K562 (cell line): ENCODE measurements at regions not wholly inside any gene's neighbourhood (a gene's known extent, or its start where the extent isn't known, plus 50 kb on each side); places are given as distances from the start of the nearest gene placed in this dataset.

Source experiments
- ATAC-seq: fragments of 200-7000 bp; cut with Tn5 transposase; 3 replicates; pipeline ENCODE4 v1.9.1; 2020; ENCODE audit warnings: moderate library complexity
- BruUV-seq: library from RNA; stranded (reverse); fragments of 400-500 nt; replicated peaks from 2 replicates; lab custom pipeline; 2021; lab: Mats Ljungman, UMichigan
- CTCF ChIA-PET: fragments of 300-600 bp; formaldehyde crosslinking; extraction: SDS; loops from one replicate; lab custom pipeline; 2021; ENCODE audit warnings: low intra/inter-chr PET ratio; lab: Yijun Ruan, JAX
- POLR2A ChIA-PET: fragments of 300-600, 350-650 bp; sonication (Branson Sonifier 250); formaldehyde crosslinking; extraction: SDS; loops from one replicate; lab custom pipeline; 2021; ENCODE audit warnings: antibody characterized with exemption, inconsistent platforms; lab: Yijun Ruan, JAX
- DNase-seq, 4 experiments: peaks; one replicate each; pipeline versions ENCODE4 v3.0.0 to v3.0.0-alpha.2; 2011 to 2018; ENCODE audit warnings: low spot score in 3 of 4, mixed read lengths in 3 of 4; ENCODE audit errors: extremely low read depth in 1 of 4
- FAIRE-seq: peaks from 2 replicates; lab custom pipeline; 2011; peaks lifted over from hg19 to GRCh38; lab: Jason Lieb, UNC
- H2AFZ ChIP-seq: 2 replicates; pipeline ENCODE4 v1.6.0; 2011; ENCODE audit warnings: low read depth, low read length, control low read depth, inconsistent platforms
- H3K27ac ChIP-seq: fragments of 200-600 bp; 3 replicates; pipeline ENCODE4 v1.8.0; 2011; ENCODE audit warnings: low read depth, mild to moderate bottlenecking, control low read depth, inconsistent platforms, low read length, moderate library complexity, mixed read lengths; ENCODE audit errors: extremely low read depth
- H3K27me3 ChIP-seq, 2 experiments: fragments of 300-600 bp in 1 of 2; 2 replicates in 1 of 2; 3 replicates in 1 of 2; pipeline versions ENCODE4 v1.6.0 to v1.8.0; 2011; ENCODE audit warnings: inconsistent platforms in 2 of 2, low read length in 2 of 2, mild to moderate bottlenecking in 1 of 2, mixed read lengths in 1 of 2, moderate library complexity in 1 of 2; ENCODE audit not compliant: control insufficient read depth in 2 of 2, insufficient read depth in 2 of 2
- H3K36me3 ChIP-seq: fragments of 300-600 bp; 3 replicates; pipeline ENCODE4 v1.8.0; 2011; ENCODE audit warnings: mild to moderate bottlenecking, low read length, inconsistent platforms; ENCODE audit not compliant: control insufficient read depth, insufficient read depth
- H3K4me1 ChIP-seq, 2 experiments: fragments of 200-600 bp in 1 of 2; replicated peaks in 1 of 2; 2 replicates in 1 of 2; 3 replicates in 1 of 2; pipeline versions ENCODE4 v1.5.1 to v1.8.0; 2011; ENCODE audit warnings: inconsistent platforms in 2 of 2, low read length in 2 of 2, mild to moderate bottlenecking in 1 of 2, mixed read lengths in 1 of 2, moderate library complexity in 1 of 2; ENCODE audit not compliant: control insufficient read depth in 2 of 2, insufficient read depth in 2 of 2
- H3K4me2 ChIP-seq: 2 replicates; pipeline ENCODE4 v1.6.1; 2011; ENCODE audit warnings: low read length, control low read depth, inconsistent platforms, mixed read lengths; ENCODE audit not compliant: insufficient read depth
- H3K4me3 ChIP-seq: fragments of 200-600 bp; sonication (generic), shearing (Covaris generic); 2 replicates; pipeline ENCODE4 v1.5.1; 2016; ENCODE audit warnings: control low read depth, inconsistent platforms
- H3K79me2 ChIP-seq: fragments of 200-600 bp; 3 replicates; pipeline ENCODE4 v1.8.0; 2011; ENCODE audit warnings: low read length, inconsistent platforms; ENCODE audit not compliant: control insufficient read depth, insufficient read depth
- H3K9ac ChIP-seq, 2 experiments: 2 replicates each; pipeline versions ENCODE4 v1.6.0 to v1.6.1; 2011; ENCODE audit warnings: low read depth in 2 of 2, low read length in 2 of 2, control low read depth in 1 of 2, inconsistent platforms in 1 of 2, mild to moderate bottlenecking in 1 of 2, mixed read lengths in 1 of 2; ENCODE audit not compliant: insufficient read depth in 1 of 2
- H3K9me1 ChIP-seq: one replicate; pipeline ENCODE4 v1.6.0; 2011; ENCODE audit warnings: inconsistent platforms, mild to moderate bottlenecking, low read length, moderate library complexity; ENCODE audit not compliant: control insufficient read depth, insufficient read depth
- H3K9me3 ChIP-seq: replicated peaks from 2 replicates; pipeline ENCODE4 v1.5.1; 2011; ENCODE audit warnings: low read depth, low read length, inconsistent platforms; ENCODE audit not compliant: control insufficient read depth, insufficient read depth
- H4K20me1 ChIP-seq: replicated peaks from 2 replicates; pipeline ENCODE4 v1.6.1; 2011; ENCODE audit warnings: low read length, inconsistent platforms, mixed read lengths; ENCODE audit not compliant: control insufficient read depth, insufficient read depth
- CTCF ChIP-seq, 3 experiments: IDR thresholded peaks in 2 of 3; conservative IDR thresholded peaks in 1 of 3; 2 replicates each; pipeline ENCODE4 v1.5.1; 2011 to 2012; ENCODE audit warnings: low read length in 3 of 3, mild to moderate bottlenecking in 3 of 3, control low read depth in 2 of 3, improper control_type of control experiment in 1 of 3, inconsistent platforms in 1 of 3, low read depth in 1 of 3, mixed read lengths in 1 of 3, moderate library complexity in 1 of 3; ENCODE audit not compliant: insufficient read depth in 2 of 3
- NFRKB ChIP-seq: fragments of 450-650 bp; IDR thresholded peaks from 2 replicates; pipeline ENCODE4 v1.6.1; 2016; ENCODE audit warnings: low read depth
- RAD21 ChIP-seq, 2 experiments: fragments of 250-450 bp in 1 of 2; fragments of 450-650 bp in 1 of 2; sonication (Bioruptor Pico) in 1 of 2; formaldehyde crosslinking in 1 of 2; IDR thresholded peaks in 1 of 2; conservative IDR thresholded peaks in 1 of 2; 2 replicates each; pipeline versions ENCODE4 v1.4.0 to v1.8.0; 2020 to 2022; ENCODE audit warnings: mild to moderate bottlenecking in 2 of 2, moderate library complexity in 1 of 2
- SMC3 ChIP-seq: conservative IDR thresholded peaks from 2 replicates; pipeline ENCODE4 v1.6.1; 2011; ENCODE audit warnings: low read depth, low read length, improper control_type of control experiment; ENCODE audit not compliant: insufficient read depth
- YBX1 ChIP-seq: fragments of 450-650 bp; IDR thresholded peaks from 2 replicates; pipeline ENCODE4 v1.7.1; 2016; ENCODE audit warnings: mild to moderate bottlenecking
- ZNF217 ChIP-seq: sonication (generic); formaldehyde crosslinking; IDR thresholded peaks from 2 replicates; pipeline ENCODE4 v1.8.0; 2022; ENCODE audit warnings: mild to moderate bottlenecking, missing genetic modification reagents
- ZNF780A ChIP-seq: fragments of 250-450 bp; sonication (Bioruptor Pico); IDR thresholded peaks from 2 replicates; pipeline ENCODE4 v1.5.0; 2021; ENCODE audit warnings: mild to moderate bottlenecking
- WGBS: fragments of 100-300 bp; shearing (Covaris generic); methylation state at CpG from one replicate; pipeline ENCODE4 v1.1.6; 2016; ENCODE audit warnings: low coverage, mixed read lengths; ENCODE audit not compliant: insufficient coverage; ENCODE audit errors: missing lambda C conversion rate; 5-methylcytosine and 5-hydroxymethylcytosine counted together
- in situ Hi-C: fragments of 300-500 bp; cut with MboI; formaldehyde crosslinking; loops from 4 replicates; pipeline ENCODE4 v1.15.0; 2018; ENCODE audit warnings: inconsistent platforms, mixed read lengths
- intact Hi-C: fragments of 100-400 bp; cut with micrococcal nuclease; formaldehyde crosslinking; loops from 2 replicates; pipeline ENCODE4 v1.14.2; 2022

- peak in 1 of 3 experiments; percentile 34; a peak in 2 of 6 replicates for TF ChIP-seq CTCF (IDR thresholded peaks at IDR 0.05 in 2 of 3, conservative IDR thresholded peaks at IDR 0.05 in 1 of 3; ENCODE audit: insufficient read depth in 2 of 3, low read depth in 1 of 3, low read length in 3 of 3)
- no peak for TF ChIP-seq NFRKB
- no peak for TF ChIP-seq ZNF780A (CRISPR knock-in tag)
- TF ChIP-seq, all 486 proteins: peak for 4
Measured at GRCh38 chr14:22320362-22320750, 268.7 kb downstream of the DAD1 start (continued).

- Histone ChIP-seq H2AFZ (no peak overlapping the region), H3K27ac (no peak overlapping the region), H3K4me2 (no peak overlapping the region), H4K20me1 (no peaks in the 10 kb centered on the region; the same call in 1 of the 2 replicates), H3K36me3 (no peaks in the 10 kb centered on the region), H3K27me3 (no peaks in the 10 kb centered on the region), H3K9ac (no peak overlapping the region), H3K4me3 (no peak overlapping the region), H3K9me3 (no peaks in the 10 kb centered on the region), H3K4me1 (no peaks in the 10 kb centered on the region), H3K9me1 (no peaks in the 10 kb centered on the region), H3K79me2 (no peaks in the 10 kb centered on the region)
- FAIRE-seq (peak; percentile 87), DNase-seq (peak in 2 of 4 experiments; percentile 20 to 53), ATAC-seq (peak; percentile 79)
- ChIA-PET CTCF (interaction anchor here (0.7 to 2.5 kb wide), 4 partner anchors 56 to 250 kb away, joined by 4 to 44 read pairs (median 5); no protein-coding TSS in a partner anchor), POLR2A (interaction anchor here (0.8 kb wide), 1 partner anchor 115 kb away, joined by 3 read pairs; no protein-coding TSS in a partner anchor)
- in situ Hi-C loops (loop anchor here (5.0 kb wide), 1 partner anchor 63 kb away; no protein-coding TSS in a partner anchor), intact Hi-C loops (loop anchor here (1.0 to 5.0 kb wide), 2 partner anchors 56 to 153 kb away; no protein-coding TSS in a partner anchor)
- no TSS peak for BruUV-seq
- WGBS: 31% methylated on average over 4 of the region's 4 CpGs
- TF ChIP-seq RAD21 (CRISPR knock-in tag; conservative IDR thresholded peaks at IDR 0.05 in 1 of 2, IDR thresholded peaks at IDR 0.05 in 1 of 2) (peak; percentile 56 to 83), CTCF (IDR thresholded peaks at IDR 0.05 in 2 of 3, conservative IDR thresholded peaks at IDR 0.05 in 1 of 3; ENCODE audit: insufficient read depth in 2 of 3, low read depth in 1 of 3, low read length in 3 of 3) (peak; percentile 51 to 68 (median 56); a peak in 5 of 6 replicates), ZNF217 (no peak), SMC3 (0 out of 2 replicates have a peak, but pooled peaks have one; percentile 29), YBX1 (no peak)
Measured at GRCh38 chr14:22319526-22320361, 269.3 kb downstream of the DAD1 start.
